ENCODE measurements at regions not wholly inside any gene's neighbourhood (a gene's known extent, or its start where the extent isn't known, plus 50 kb on each side); places are given as distances from the start of the nearest gene placed in this dataset.

GRCh38 chr12:25783566-25783965 lies 174.9 kb upstream of the RASSF8 start:
- Histone ChIP-seq H3K36me3 (ENCODE audit: control insufficient read depth, low read depth, low read length) (no peaks in the 10 kb centered on the region), H3K4me1 (ENCODE audit: control insufficient read depth, low read depth, low read length) (no peaks in the 10 kb centered on the region), H3K27ac (ENCODE audit: low read length) (no peak overlapping the region), H3K9ac (ENCODE audit: low read length) (no peak overlapping the region), H3K9me3 (ENCODE audit: control insufficient read depth, low read depth, low read length) (no peaks in the 10 kb centered on the region), H3K4me3 (ENCODE audit: low read length) (no peak overlapping the region), H3K27me3 (ENCODE audit: control insufficient read depth, insufficient read depth, low read length) (no peaks in the 10 kb centered on the region)

GRCh38 chr12:25784669-25785068 lies 173.8 kb upstream of the RASSF8 start:
- H3K9me3 ChIP-seq (ENCODE audit: control insufficient read depth, low read depth, low read length), result no peaks in the 10 kb centered on the region
- H3K4me3 ChIP-seq (ENCODE audit: low read length), result no peak overlapping the region
- no peaks in the 10 kb centered on the region for H3K4me1 ChIP-seq (ENCODE audit: control insufficient read depth, low read depth, low read length)
- no peaks in the 10 kb centered on the region for H3K36me3 ChIP-seq (ENCODE audit: control insufficient read depth, low read depth, low read length)
- no peaks in the 10 kb centered on the region for H3K27me3 ChIP-seq (ENCODE audit: control insufficient read depth, insufficient read depth, low read length)
- H3K9ac ChIP-seq (ENCODE audit: low read length), result no peak overlapping the region
- H3K27ac ChIP-seq (ENCODE audit: low read length), result no peak overlapping the region

DNA sequence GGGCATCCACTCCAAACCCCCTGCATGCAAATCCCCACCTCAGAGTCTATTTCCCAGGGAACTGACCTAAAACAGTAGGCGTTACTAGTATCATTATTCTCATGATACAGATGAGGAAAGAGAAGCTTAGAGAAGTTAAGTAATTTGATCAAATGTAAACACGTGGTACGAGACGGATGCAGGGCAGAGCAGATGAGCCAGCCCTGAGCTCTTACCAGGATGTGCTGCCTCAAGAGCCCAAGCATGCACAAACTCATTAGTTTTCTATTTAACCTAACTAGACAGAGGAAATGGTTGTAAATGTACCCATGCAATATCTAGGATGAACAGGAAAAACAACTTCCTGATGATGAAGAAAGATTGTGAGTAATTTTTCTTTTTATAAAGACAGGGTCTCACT lies 173.3 kb upstream of the RASSF8 start:
- no peak overlapping the region for H3K27ac ChIP-seq (ENCODE audit: low read length)
- no peaks in the 10 kb centered on the region for H3K9me3 ChIP-seq (ENCODE audit: control insufficient read depth, low read depth, low read length)
- H3K4me3 ChIP-seq (ENCODE audit: low read length), result no peak overlapping the region

DNA sequence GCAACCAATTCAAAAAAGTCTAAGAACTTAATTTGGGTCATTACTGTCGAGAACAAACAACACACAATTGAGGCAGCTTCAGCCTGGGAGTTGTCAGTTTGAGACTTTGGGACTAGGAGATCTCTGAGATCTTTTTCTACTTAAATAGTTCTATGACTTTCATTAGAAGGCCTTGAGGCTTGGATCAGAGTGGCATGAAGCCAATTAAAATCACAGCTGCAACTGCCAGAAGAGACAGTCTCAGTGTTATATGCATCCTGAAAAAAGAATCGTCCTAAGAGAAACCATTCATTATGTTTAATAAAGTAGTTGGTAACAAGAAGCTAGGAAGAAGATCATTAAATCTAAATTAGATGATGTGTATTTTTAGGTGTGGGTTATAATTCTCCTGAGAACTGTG lies 170.8 kb upstream of the RASSF8 start:
- H3K9me3 ChIP-seq (ENCODE audit: control insufficient read depth, low read depth, low read length), result no peaks in the 10 kb centered on the region
- no peak overlapping the region for H3K9ac ChIP-seq (ENCODE audit: low read length)
- no peaks in the 10 kb centered on the region for H3K4me1 ChIP-seq (ENCODE audit: control insufficient read depth, low read depth, low read length)
- H3K27ac ChIP-seq (ENCODE audit: low read length), result no peak overlapping the region
- H3K4me3 ChIP-seq (ENCODE audit: low read length), result no peak overlapping the region
- H3K36me3 ChIP-seq (ENCODE audit: control insufficient read depth, low read depth, low read length), result no peaks in the 10 kb centered on the region
- H3K27me3 ChIP-seq (ENCODE audit: control insufficient read depth, insufficient read depth, low read length), result no peaks in the 10 kb centered on the region

More for the DNA sequence above, 173.3 kb upstream of the RASSF8 start:
- Histone ChIP-seq H3K9ac (ENCODE audit: low read length) (no peak overlapping the region), H3K36me3 (ENCODE audit: control insufficient read depth, low read depth, low read length) (no peaks in the 10 kb centered on the region), H3K4me1 (ENCODE audit: control insufficient read depth, low read depth, low read length) (no peaks in the 10 kb centered on the region), H3K27me3 (ENCODE audit: control insufficient read depth, insufficient read depth, low read length) (no peaks in the 10 kb centered on the region)

DNA sequence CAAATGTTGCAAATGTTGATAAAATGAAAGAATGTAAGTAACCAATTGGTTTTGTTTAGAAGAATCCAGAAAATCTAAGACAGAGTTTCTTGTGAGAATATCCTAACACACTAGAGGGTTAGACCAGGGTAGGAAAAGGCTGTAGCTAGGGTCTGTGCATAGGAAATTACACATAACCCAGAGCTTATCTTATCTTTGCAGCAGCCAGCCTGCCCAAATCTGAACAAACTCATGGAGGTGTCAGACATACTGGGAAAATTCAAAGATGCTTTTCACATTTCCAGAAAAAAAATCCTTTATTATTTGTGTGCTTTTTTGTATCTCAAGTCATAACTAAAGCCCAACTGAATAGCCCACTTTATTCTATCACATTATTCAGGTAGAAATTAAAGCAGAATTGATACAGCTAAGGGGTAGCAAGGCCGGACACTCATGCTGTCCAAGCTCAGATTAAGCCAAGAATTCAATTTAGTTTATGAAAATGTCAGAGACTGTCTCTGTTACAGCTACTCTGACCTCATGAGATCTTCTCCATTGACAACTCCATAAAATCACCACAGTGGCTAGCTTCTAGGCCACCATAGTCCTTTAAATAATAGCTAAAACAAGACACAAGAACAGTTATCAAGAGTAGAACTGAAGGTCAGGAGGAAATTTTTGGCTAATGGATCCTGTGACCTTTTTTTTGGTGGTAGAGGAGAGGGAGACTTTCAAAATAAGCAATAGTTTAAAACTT lies 169.6 kb upstream of the RASSF8 start:
- Histone ChIP-seq H3K36me3 (ENCODE audit: control insufficient read depth, low read depth, low read length) (no peaks in the 10 kb centered on the region), H3K27ac (ENCODE audit: low read length) (no peak overlapping the region), H3K27me3 (ENCODE audit: control insufficient read depth, insufficient read depth, low read length) (no peaks in the 10 kb centered on the region), H3K4me1 (ENCODE audit: control insufficient read depth, low read depth, low read length) (no peaks in the 10 kb centered on the region), H3K9ac (ENCODE audit: low read length) (no peak overlapping the region), H3K4me3 (ENCODE audit: low read length) (no peak overlapping the region), H3K9me3 (ENCODE audit: control insufficient read depth, low read depth, low read length) (no peaks in the 10 kb centered on the region)

- no peaks in the 10 kb centered on the region for H3K27me3 ChIP-seq (ENCODE audit: control insufficient read depth, insufficient read depth, low read length)
- H3K9me3 ChIP-seq (ENCODE audit: control insufficient read depth, low read depth, low read length), result no peaks in the 10 kb centered on the region
- no peaks in the 10 kb centered on the region for H3K4me1 ChIP-seq (ENCODE audit: control insufficient read depth, low read depth, low read length)
- H3K36me3 ChIP-seq (ENCODE audit: control insufficient read depth, low read depth, low read length), result no peaks in the 10 kb centered on the region
- H3K27ac ChIP-seq (ENCODE audit: low read length), result no peak overlapping the region
- no peak overlapping the region for H3K9ac ChIP-seq (ENCODE audit: low read length)
- H3K4me3 ChIP-seq (ENCODE audit: low read length), result no peak overlapping the region
Measured at GRCh38 chr12:25789541-25789944, 168.9 kb upstream of the RASSF8 start.

GRCh38 chr12:25792031-25792430 lies 166.5 kb upstream of the RASSF8 start:
- Histone ChIP-seq H3K27ac (ENCODE audit: low read length) (no peak overlapping the region), H3K9ac (ENCODE audit: low read length) (no peak overlapping the region), H3K4me3 (ENCODE audit: low read length) (no peak overlapping the region), H3K9me3 (ENCODE audit: control insufficient read depth, low read depth, low read length) (no peaks in the 10 kb centered on the region), H3K36me3 (ENCODE audit: control insufficient read depth, low read depth, low read length) (no peaks in the 10 kb centered on the region), H3K4me1 (ENCODE audit: control insufficient read depth, low read depth, low read length) (no peaks in the 10 kb centered on the region), H3K27me3 (ENCODE audit: control insufficient read depth, insufficient read depth, low read length) (no peaks in the 10 kb centered on the region)

GRCh38 chr12:25793196-25793595 lies 165.3 kb upstream of the RASSF8 start:
- Histone ChIP-seq H3K27me3 (ENCODE audit: control insufficient read depth, insufficient read depth, low read length) (no peaks in the 10 kb centered on the region), H3K4me3 (ENCODE audit: low read length) (no peak overlapping the region), H3K9ac (ENCODE audit: low read length) (no peak overlapping the region), H3K4me1 (ENCODE audit: control insufficient read depth, low read depth, low read length) (no peaks in the 10 kb centered on the region), H3K36me3 (ENCODE audit: control insufficient read depth, low read depth, low read length) (no peaks in the 10 kb centered on the region), H3K9me3 (ENCODE audit: control insufficient read depth, low read depth, low read length) (no peaks in the 10 kb centered on the region), H3K27ac (ENCODE audit: low read length) (no peak overlapping the region)

DNA sequence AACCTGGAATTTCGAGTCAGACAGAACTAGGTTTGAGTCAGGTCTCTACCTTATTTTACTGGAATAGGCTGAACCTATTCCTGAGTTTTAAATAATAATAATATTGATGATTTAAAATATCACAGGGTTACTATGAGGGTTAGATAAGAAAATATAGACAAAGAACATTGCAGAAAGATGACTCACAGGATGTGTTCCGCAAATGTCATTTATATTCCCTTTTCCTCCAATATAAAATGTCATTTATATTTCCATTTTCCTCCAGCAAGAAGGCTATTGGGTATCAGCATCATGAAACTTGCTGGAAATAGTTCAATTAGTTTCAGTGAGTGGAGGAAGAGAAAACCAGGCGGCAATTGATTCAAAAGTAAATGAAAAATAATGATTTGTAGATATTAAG lies 163.9 kb upstream of the RASSF8 start:
- no peaks in the 10 kb centered on the region for H3K4me1 ChIP-seq (ENCODE audit: control insufficient read depth, low read depth, low read length)
- no peak overlapping the region for H3K4me3 ChIP-seq (ENCODE audit: low read length)
- no peaks in the 10 kb centered on the region for H3K27me3 ChIP-seq (ENCODE audit: control insufficient read depth, insufficient read depth, low read length)

GRCh38 chr12:25796523-25797000 lies 161.9 kb upstream of the RASSF8 start:
- Histone ChIP-seq H3K4me1 (ENCODE audit: control insufficient read depth, low read depth, low read length) (no peaks in the 10 kb centered on the region), H3K27me3 (ENCODE audit: control insufficient read depth, insufficient read depth, low read length) (no peaks in the 10 kb centered on the region), H3K9me3 (ENCODE audit: control insufficient read depth, low read depth, low read length) (no peaks in the 10 kb centered on the region), H3K4me3 (ENCODE audit: low read length) (no peak overlapping the region), H3K27ac (ENCODE audit: low read length) (no peak overlapping the region), H3K36me3 (ENCODE audit: control insufficient read depth, low read depth, low read length) (no peaks in the 10 kb centered on the region), H3K9ac (ENCODE audit: low read length) (no peak overlapping the region)

More for the DNA sequence above, 163.9 kb upstream of the RASSF8 start:
- no peaks in the 10 kb centered on the region for H3K9me3 ChIP-seq (ENCODE audit: control insufficient read depth, low read depth, low read length)
- no peak overlapping the region for H3K9ac ChIP-seq (ENCODE audit: low read length)
- H3K36me3 ChIP-seq (ENCODE audit: control insufficient read depth, low read depth, low read length), result no peaks in the 10 kb centered on the region
- no peak overlapping the region for H3K27ac ChIP-seq (ENCODE audit: low read length)

- Histone ChIP-seq H3K36me3 (ENCODE audit: control insufficient read depth, low read depth, low read length) (no peaks in the 10 kb centered on the region), H3K27ac (ENCODE audit: low read length) (no peak overlapping the region), H3K4me3 (ENCODE audit: low read length) (no peak overlapping the region), H3K9ac (ENCODE audit: low read length) (no peak overlapping the region), H3K9me3 (ENCODE audit: control insufficient read depth, low read depth, low read length) (no peaks in the 10 kb centered on the region), H3K4me1 (ENCODE audit: control insufficient read depth, low read depth, low read length) (no peaks in the 10 kb centered on the region), H3K27me3 (ENCODE audit: control insufficient read depth, insufficient read depth, low read length) (no peaks in the 10 kb centered on the region)
Measured at GRCh38 chr12:25797386-25797785, 161.1 kb upstream of the RASSF8 start.

- Histone ChIP-seq H3K9ac (ENCODE audit: low read length) (no peak overlapping the region), H3K9me3 (ENCODE audit: control insufficient read depth, low read depth, low read length) (no peaks in the 10 kb centered on the region), H3K4me3 (ENCODE audit: low read length) (no peak overlapping the region), H3K4me1 (ENCODE audit: control insufficient read depth, low read depth, low read length) (no peaks in the 10 kb centered on the region), H3K27me3 (ENCODE audit: control insufficient read depth, insufficient read depth, low read length) (no peaks in the 10 kb centered on the region), H3K36me3 (ENCODE audit: control insufficient read depth, low read depth, low read length) (no peaks in the 10 kb centered on the region), H3K27ac (ENCODE audit: low read length) (no peak overlapping the region)
Measured at GRCh38 chr12:25797949-25798348, 160.5 kb upstream of the RASSF8 start.
